CD8-positive, alpha-beta memory T cell (primary cell): ENCODE measurements at regions not wholly inside any gene's neighbourhood (a gene's known extent, or its start where the extent isn't known, plus 50 kb on each side); places are given as distances from the start of the nearest gene placed in this dataset.

Experiments used
- CTCF ChIA-PET: fragments of 350-600 bp; sonication (Branson Sonifier 250); formaldehyde crosslinking; loops from one replicate; lab custom pipeline; 2021; ENCODE audit warnings: antibody characterized with exemption; lab: Charles Lee
- POLR2A ChIA-PET: fragments of 350-600 bp; sonication (Branson Sonifier 250); formaldehyde crosslinking; loops from one replicate; lab custom pipeline; 2021; ENCODE audit warnings: antibody characterized with exemption; lab: Charles Lee
- DNase-seq, 5 donors: peaks; one replicate each; pipeline versions ENCODE4 v3.0.0 to v3.0.0-alpha.2; 2020 to 2022; ENCODE audit warnings: mixed read lengths in 1 of 5
- H3K27ac ChIP-seq: one replicate; pipeline ENCODE4 v1.7.0; 2013; ENCODE audit warnings: low read depth, mild to moderate bottlenecking, low read length, moderate library complexity
- H3K27me3 ChIP-seq: 2 replicates; pipeline ENCODE4 v1.7.0; 2013; ENCODE audit warnings: low read length, mild to moderate bottlenecking; ENCODE audit not compliant: insufficient read depth, poor library complexity, severe bottlenecking
- H3K36me3 ChIP-seq: 2 replicates; pipeline ENCODE4 v1.7.0; 2013; ENCODE audit warnings: mild to moderate bottlenecking, low read length, moderate library complexity; ENCODE audit not compliant: insufficient read depth
- H3K4me1 ChIP-seq: 2 replicates; pipeline ENCODE4 v1.7.0; 2013; ENCODE audit warnings: mild to moderate bottlenecking, low read length, moderate library complexity; ENCODE audit not compliant: insufficient read depth
- H3K4me3 ChIP-seq: 2 replicates; pipeline ENCODE4 v1.7.0; 2013; ENCODE audit warnings: mild to moderate bottlenecking, low read length
- H3K9me3 ChIP-seq: 2 replicates; pipeline ENCODE4 v1.7.0; 2013; ENCODE audit warnings: mild to moderate bottlenecking, low read length
- H3K27ac Mint-ChIP-seq, 8 donors: one replicate each; pipeline ENCODE4 v1.8.0; 2020 to 2021; ENCODE audit warnings: mixed read lengths in 8 of 8, mild to moderate bottlenecking in 6 of 8, inconsistent platforms in 3 of 8, moderate library complexity in 3 of 8
- H3K27me3 Mint-ChIP-seq, 2 donors: one replicate each; pipeline ENCODE4 v1.8.0; 2020 to 2021; ENCODE audit warnings: mixed read lengths in 2 of 2, mild to moderate bottlenecking in 1 of 2, moderate library complexity in 1 of 2
- H3K36me3 Mint-ChIP-seq, 3 donors: one replicate each; pipeline ENCODE4 v1.8.0; 2020 to 2021; ENCODE audit warnings: mixed read lengths in 3 of 3, inconsistent platforms in 1 of 3, mild to moderate bottlenecking in 1 of 3
- H3K4me1 Mint-ChIP-seq, 3 donors: one replicate each; pipeline ENCODE4 v1.8.0; 2020 to 2021; ENCODE audit warnings: mixed read lengths in 3 of 3, inconsistent platforms in 1 of 3, mild to moderate bottlenecking in 1 of 3
- H3K4me3 Mint-ChIP-seq, 7 donors: one replicate each; pipeline ENCODE4 v1.8.0; 2020 to 2021; ENCODE audit warnings: mixed read lengths in 7 of 7, mild to moderate bottlenecking in 6 of 7, moderate library complexity in 4 of 7, inconsistent platforms in 2 of 7
- H3K9me3 Mint-ChIP-seq, 5 donors: one replicate each; pipeline ENCODE4 v1.8.0; 2020 to 2022; ENCODE audit warnings: mixed read lengths in 5 of 5, mild to moderate bottlenecking in 3 of 5, moderate library complexity in 2 of 5, inconsistent platforms in 1 of 5

GRCh38 chr10:130801784-130802183 lies 509.7 kb downstream of the TCERG1L start:
- peaks cover 0 to 1% of the 10 kb centered on the region in 2 donors for H3K27me3 Mint-ChIP-seq

GRCh38 chr10:130802301-130802700 lies 509.2 kb downstream of the TCERG1L start:
- Mint-ChIP-seq H3K36me3 (no peaks in the 10 kb centered on the region), H3K27me3 (peaks cover 0 to 1% of the 10 kb centered on the region in 2 donors), H3K4me1 (no peaks in the 10 kb centered on the region), H3K4me3 (no peak overlapping the region), H3K9me3 (peaks cover 0 to 3% (median 0%) of the 10 kb centered on the region in 5 donors), H3K27ac (no peak overlapping the region)
- no peaks in the 10 kb centered on the region for H3K4me1 ChIP-seq
- ChIA-PET CTCF (no interaction called here), POLR2A (no interaction called here)
- H3K36me3 ChIP-seq: no peaks in the 10 kb centered on the region
- no peak overlapping the region for H3K27ac ChIP-seq
- no peak for DNase-seq
- no peaks in the 10 kb centered on the region for H3K9me3 ChIP-seq
- H3K4me3 ChIP-seq: no peak overlapping the region
- no peaks in the 10 kb centered on the region for H3K27me3 ChIP-seq

More at GRCh38 chr10:130801784-130802183, 509.7 kb downstream of the TCERG1L start:
- Mint-ChIP-seq H3K36me3 (no peaks in the 10 kb centered on the region), H3K27ac (no peak overlapping the region), H3K4me1 (no peaks in the 10 kb centered on the region), H3K4me3 (no peak overlapping the region), H3K9me3 (peaks cover 0 to 3% (median 0%) of the 10 kb centered on the region in 5 donors)
- POLR2A ChIA-PET: no interaction called here
- no peaks in the 10 kb centered on the region for H3K4me1 ChIP-seq
- no peaks in the 10 kb centered on the region for H3K9me3 ChIP-seq
- H3K36me3 ChIP-seq: no peaks in the 10 kb centered on the region
- H3K27ac ChIP-seq: no peak overlapping the region
- CTCF ChIA-PET: no interaction called here
- no peaks in the 10 kb centered on the region for H3K27me3 ChIP-seq
- DNase-seq: no peak
- no peak overlapping the region for H3K4me3 ChIP-seq

- H3K27me3 ChIP-seq: no peaks in the 10 kb centered on the region
- Mint-ChIP-seq H3K4me1 (no peaks in the 10 kb centered on the region), H3K36me3 (no peaks in the 10 kb centered on the region), H3K9me3 (peaks cover 0 to 3% (median 0%) of the 10 kb centered on the region in 5 donors), H3K4me3 (no peak overlapping the region), H3K27ac (no peak overlapping the region), H3K27me3 (peaks cover 0 to 3% of the 10 kb centered on the region in 2 donors)
- H3K27ac ChIP-seq: no peak overlapping the region
- no peaks in the 10 kb centered on the region for H3K36me3 ChIP-seq
- no peak for DNase-seq
- no peaks in the 10 kb centered on the region for H3K4me1 ChIP-seq
- H3K4me3 ChIP-seq: no peak overlapping the region
- POLR2A ChIA-PET: no interaction called here
- CTCF ChIA-PET: no interaction called here
- no peaks in the 10 kb centered on the region for H3K9me3 ChIP-seq
Measured at GRCh38 chr10:130804281-130804680, 507.2 kb downstream of the TCERG1L start.

- Histone ChIP-seq H3K27ac (no peak overlapping the region), H3K36me3 (no peaks in the 10 kb centered on the region), H3K27me3 (no peaks in the 10 kb centered on the region), H3K4me1 (no peaks in the 10 kb centered on the region), H3K4me3 (no peak overlapping the region), H3K9me3 (no peaks in the 10 kb centered on the region)
- Mint-ChIP-seq H3K27ac (no peak overlapping the region), H3K4me3 (no peak overlapping the region), H3K9me3 (peaks cover 0 to 3% (median 0%) of the 10 kb centered on the region in 5 donors), H3K27me3 (peaks cover 0 to 3% of the 10 kb centered on the region in 2 donors), H3K4me1 (no peaks in the 10 kb centered on the region), H3K36me3 (no peaks in the 10 kb centered on the region)
- POLR2A ChIA-PET: no interaction called here
- CTCF ChIA-PET: no interaction called here
- no peak for DNase-seq
Measured at GRCh38 chr10:130804778-130805634, 506.5 kb downstream of the TCERG1L start.

- no peaks in the 10 kb centered on the region for H3K9me3 ChIP-seq
- Mint-ChIP-seq H3K9me3 (peaks cover 0 to 3% (median 0%) of the 10 kb centered on the region in 5 donors), H3K36me3 (no peaks in the 10 kb centered on the region), H3K27ac (no peak overlapping the region), H3K4me3 (no peak overlapping the region), H3K4me1 (no peaks in the 10 kb centered on the region), H3K27me3 (peaks cover 0 to 3% of the 10 kb centered on the region in 2 donors)
- no peak overlapping the region for H3K27ac ChIP-seq
- no peak for DNase-seq
- POLR2A ChIA-PET: no interaction called here
- H3K36me3 ChIP-seq: no peaks in the 10 kb centered on the region
- no peak overlapping the region for H3K4me3 ChIP-seq
- H3K4me1 ChIP-seq: no peaks in the 10 kb centered on the region
- CTCF ChIA-PET: no interaction called here
- H3K27me3 ChIP-seq: no peaks in the 10 kb centered on the region
Measured at GRCh38 chr10:130805635-130806030, 505.9 kb downstream of the TCERG1L start.

GRCh38 chr10:130806426-130806825 lies 505.1 kb downstream of the TCERG1L start:
- Histone ChIP-seq H3K27me3 (no peaks in the 10 kb centered on the region), H3K36me3 (no peaks in the 10 kb centered on the region), H3K4me3 (no peak overlapping the region), H3K27ac (no peak overlapping the region), H3K9me3 (no peaks in the 10 kb centered on the region), H3K4me1 (no peaks in the 10 kb centered on the region)
- ChIA-PET CTCF (no interaction called here), POLR2A (no interaction called here)
- Mint-ChIP-seq H3K9me3 (peaks cover 0 to 3% (median 0%) of the 10 kb centered on the region in 5 donors), H3K27me3 (peaks cover 0 to 3% of the 10 kb centered on the region in 2 donors), H3K36me3 (no peaks in the 10 kb centered on the region), H3K4me1 (no peaks in the 10 kb centered on the region), H3K4me3 (no peak overlapping the region), H3K27ac (no peak overlapping the region)
- no peak for DNase-seq

GRCh38 chr10:130807096-130807495 lies 504.4 kb downstream of the TCERG1L start:
- Histone ChIP-seq H3K4me3 (no peak overlapping the region), H3K36me3 (no peaks in the 10 kb centered on the region), H3K27me3 (no peaks in the 10 kb centered on the region), H3K9me3 (no peaks in the 10 kb centered on the region), H3K27ac (no peak overlapping the region), H3K4me1 (no peaks in the 10 kb centered on the region)
- CTCF ChIA-PET: no interaction called here
- H3K4me3 Mint-ChIP-seq: no peak overlapping the region
- H3K9me3 Mint-ChIP-seq: peaks cover 0 to 3% (median 2%) of the 10 kb centered on the region in 5 donors
- no peaks in the 10 kb centered on the region for H3K4me1 Mint-ChIP-seq
- H3K27me3 Mint-ChIP-seq: peaks cover 0 to 3% of the 10 kb centered on the region in 2 donors
- H3K27ac Mint-ChIP-seq: no peak overlapping the region
- POLR2A ChIA-PET: no interaction called here
- no peaks in the 10 kb centered on the region for H3K36me3 Mint-ChIP-seq
- DNase-seq: no peak

GRCh38 chr10:130807721-130808120 lies 503.8 kb downstream of the TCERG1L start:
- POLR2A ChIA-PET: no interaction called here
- H3K4me3 ChIP-seq: no peak overlapping the region
- H3K36me3 Mint-ChIP-seq: no peaks in the 10 kb centered on the region
- no peak for DNase-seq
- H3K4me1 Mint-ChIP-seq: no peaks in the 10 kb centered on the region
- no peaks in the 10 kb centered on the region for H3K27me3 ChIP-seq
- H3K27me3 Mint-ChIP-seq: peaks cover 0 to 3% of the 10 kb centered on the region in 2 donors
- H3K36me3 ChIP-seq: no peaks in the 10 kb centered on the region
- peaks cover 0 to 3% (median 0%) of the 10 kb centered on the region in 5 donors for H3K9me3 Mint-ChIP-seq
- no peak overlapping the region for H3K4me3 Mint-ChIP-seq
- no peak overlapping the region for H3K27ac Mint-ChIP-seq
- H3K27ac ChIP-seq: no peak overlapping the region
- H3K9me3 ChIP-seq: no peaks in the 10 kb centered on the region
- no peaks in the 10 kb centered on the region for H3K4me1 ChIP-seq
- CTCF ChIA-PET: no interaction called here
